H1 (cell line): ENCODE measurements at regions not wholly inside any gene's neighbourhood (a gene's known extent, or its start where the extent isn't known, plus 50 kb on each side); places are given as distances from the start of the nearest gene placed in this dataset.

Experiments
- BRCA1 ChIP-seq: IDR thresholded peaks from 2 replicates; pipeline ENCODE4 v1.6.1; 2012; ENCODE audit warnings: low read depth, low read length, improper control_type of control experiment
- CBX8 ChIP-seq: fragments of 300-800, 300-1000 bp; sonication (generic); IDR thresholded peaks from 2 replicates; pipeline ENCODE4 v1.7.1; 2016; ENCODE audit warnings: low read depth, low read length, borderline replicate concordance
- YY1 ChIP-seq: IDR thresholded peaks from 2 replicates; pipeline ENCODE4 v1.6.1; 2011; ENCODE audit warnings: low read depth, mild to moderate bottlenecking, low read length

GRCh38 chr6:28696167-28696566 lies 170.5 kb downstream of the GPX5 start (continued):
- TF ChIP-seq CBX8 (no peak), YY1 (no peak), BRCA1 (no peak)
